Cerebellar cortex (tissue), 1 donor: ENCODE measurements at regions not wholly inside any gene's neighbourhood (a gene's known extent, or its start where the extent isn't known, plus 50 kb on each side); places are given as distances from the start of the nearest gene placed in this dataset.

Experiments
- DNase-seq: peaks from one replicate; pipeline ENCODE4 v3.0.0-alpha.2; 2015; ENCODE audit warnings: low spot score

DNA sequence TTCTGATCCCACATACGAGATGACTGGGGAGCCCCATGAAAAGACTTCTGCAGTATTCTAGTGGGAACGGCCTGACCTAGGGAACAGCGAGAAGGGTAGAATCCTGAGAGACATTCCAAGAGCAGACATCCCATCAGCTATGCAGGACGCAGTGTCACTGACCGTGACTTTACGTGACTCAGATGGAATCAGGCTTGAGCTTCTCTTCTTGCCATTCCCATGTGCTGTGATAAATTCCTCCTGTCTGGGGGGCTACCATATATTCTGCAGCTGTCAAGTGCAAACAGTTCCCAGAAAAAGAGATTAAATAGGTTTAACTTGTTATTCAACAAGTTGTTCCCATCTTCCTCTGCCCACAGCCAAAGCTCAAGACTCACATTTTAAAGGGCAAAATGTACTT is 73.1 kb upstream of the PDE1C start:
- DNase-seq = no peak

DNA sequence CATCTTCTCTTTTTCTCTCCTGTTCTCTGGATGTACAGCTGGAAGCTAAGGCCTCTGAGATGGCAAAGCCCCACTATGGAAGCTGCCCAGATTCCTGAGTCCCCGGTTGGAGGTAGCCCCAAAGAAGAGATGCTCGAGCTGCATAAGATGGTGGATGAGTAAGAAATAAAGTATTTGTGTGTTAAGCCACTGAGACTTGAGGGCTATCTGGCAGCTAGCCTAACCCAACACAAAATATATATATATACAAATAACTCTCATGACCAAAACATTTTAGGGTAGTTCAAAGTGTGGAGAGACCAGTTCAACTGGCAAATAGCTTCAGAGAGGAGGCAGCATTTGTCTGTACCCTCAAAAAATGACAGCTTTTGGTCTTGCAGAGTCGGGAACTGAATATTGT is 72.4 kb upstream of the PDE1C start:
- DNase-seq = no peak

DNA sequence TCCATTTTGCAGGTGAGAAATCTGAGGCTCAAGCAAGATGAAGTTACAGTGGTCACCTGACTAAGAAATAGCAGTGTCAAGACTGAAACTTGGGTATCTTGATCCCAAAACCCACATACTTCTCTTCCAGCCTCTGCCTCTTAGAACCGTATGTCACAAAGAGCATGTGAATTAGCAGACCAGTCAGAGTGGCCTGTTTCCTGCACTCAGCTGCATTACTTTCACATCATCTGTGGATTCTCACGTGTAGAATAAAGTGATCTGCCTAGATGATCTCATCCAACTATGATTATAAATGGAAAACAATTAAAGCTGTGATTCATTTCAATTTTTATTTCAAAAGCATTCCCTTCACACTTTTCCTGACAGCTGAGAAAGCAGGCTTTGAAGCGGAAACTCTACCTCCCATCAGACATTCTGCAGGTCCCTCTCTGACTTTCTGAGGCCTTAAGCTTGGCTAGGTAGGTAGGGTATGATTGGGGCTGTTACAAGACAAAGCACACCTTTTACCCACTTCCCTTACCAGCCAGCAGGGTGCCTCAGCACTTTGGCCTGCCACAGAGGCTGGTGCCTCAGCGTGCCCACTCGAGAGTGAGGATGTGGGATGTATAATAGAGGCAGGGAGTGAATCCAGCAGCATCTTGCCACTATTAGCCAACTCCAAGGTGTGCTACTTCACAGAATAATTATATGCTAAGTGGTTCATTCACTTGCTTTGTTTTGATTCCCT is 70.2 kb upstream of the PDE1C start:
- no peak for DNase-seq

DNA sequence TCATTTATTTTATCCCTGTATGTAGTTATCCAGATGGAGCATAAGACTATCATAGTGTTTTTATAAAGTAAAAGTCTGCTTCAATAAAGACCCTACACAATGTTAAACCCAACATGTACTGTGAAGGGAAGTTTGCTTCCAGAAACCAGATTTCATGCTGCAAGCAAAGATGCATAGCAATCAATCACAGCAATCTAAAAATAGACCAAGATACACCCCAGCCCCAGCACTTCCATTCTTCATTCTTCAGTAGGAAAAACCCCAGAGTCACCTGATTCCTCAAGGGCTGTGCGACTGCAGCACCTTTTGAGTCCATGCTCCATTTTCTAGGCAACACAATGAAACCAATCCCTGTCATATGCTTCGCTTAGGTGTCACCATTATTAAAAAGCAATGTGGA is 66.9 kb upstream of the PDE1C start:
- DNase-seq = no peak

DNA sequence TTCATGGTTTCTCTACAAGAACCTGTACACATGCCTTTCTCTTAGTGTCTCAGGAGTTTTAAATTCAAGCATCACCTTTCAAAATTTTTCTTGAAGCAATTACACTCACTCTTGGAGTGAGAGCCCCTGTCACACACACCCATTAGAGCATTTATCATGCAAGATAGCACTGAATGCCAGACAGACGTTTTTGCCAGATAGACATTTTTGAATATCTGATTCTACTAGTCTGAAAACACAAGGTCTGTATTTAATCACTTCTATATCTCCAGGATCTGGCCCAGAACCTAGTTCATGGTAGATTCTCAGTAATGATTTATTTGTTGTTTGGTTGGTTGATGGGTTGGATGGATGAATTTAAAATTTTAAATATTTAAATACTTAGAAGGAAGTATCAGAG is 60.9 kb upstream of the PDE1C start:
- no peak for DNase-seq

DNA sequence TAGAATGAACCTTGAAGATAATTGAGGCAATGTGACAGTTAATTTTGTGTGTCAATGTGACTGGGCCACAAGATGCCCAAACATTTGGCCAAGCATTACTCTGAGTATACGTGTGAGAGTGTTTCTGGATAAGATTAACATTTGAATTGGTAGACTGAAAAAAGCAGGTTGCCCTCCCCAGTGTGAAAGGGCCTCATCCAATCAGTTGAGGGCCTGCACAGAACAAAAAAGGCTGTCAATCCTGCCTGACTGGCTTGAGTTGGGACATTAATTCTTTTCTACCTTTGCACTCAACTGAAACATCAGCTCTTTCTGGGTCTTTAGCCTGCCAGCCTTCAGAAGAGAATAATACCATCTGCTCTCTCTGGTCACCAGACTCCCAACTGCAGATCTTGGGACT is 56.6 kb upstream of the PDE1C start:
- DNase-seq = no peak
